NT2/D1 (cell line): ENCODE measurements at regions not wholly inside any gene's neighbourhood (a gene's known extent, or its start where the extent isn't known, plus 50 kb on each side); places are given as distances from the start of the nearest gene placed in this dataset.

ENCODE experiments used
- SUZ12 ChIP-seq: IDR thresholded peaks from 2 replicates; pipeline ENCODE4 v1.6.1; 2011; ENCODE audit not compliant: insufficient read length, insufficient read depth; ENCODE audit errors: extremely low read depth
- YY1 ChIP-seq: IDR thresholded peaks from 2 replicates; pipeline ENCODE4 v1.6.1; 2011; ENCODE audit not compliant: insufficient read length, insufficient read depth
- ZNF274 ChIP-seq: IDR thresholded peaks from 2 replicates; pipeline ENCODE4 v1.6.1; 2011; ENCODE audit warnings: mild to moderate bottlenecking, low read depth, low read length

DNA sequence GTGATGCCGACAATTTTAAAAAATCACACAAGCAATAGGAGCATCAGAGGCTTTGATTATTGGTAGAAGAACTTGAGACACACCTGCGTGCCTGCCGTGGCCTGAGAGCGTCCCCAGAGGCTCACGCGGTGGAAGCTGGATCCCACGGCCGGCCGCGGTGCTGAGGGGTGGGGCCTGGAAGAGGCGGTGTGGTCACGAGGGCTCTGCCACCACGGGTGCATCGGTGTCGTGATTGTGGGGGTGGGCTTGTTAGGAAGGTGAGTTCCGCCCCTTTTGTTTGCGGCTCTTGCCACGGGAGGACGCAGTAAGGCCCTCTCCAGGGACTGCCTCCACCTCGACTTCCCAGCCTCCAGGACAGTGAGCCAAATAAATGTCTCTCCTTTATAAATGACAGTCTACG lies 77.2 kb upstream of the ADRA2C start:
- TF ChIP-seq YY1 (no peak), ZNF274 (no peak), SUZ12 (no peak)
